HepG2 (cell line): ENCODE measurements at regions not wholly inside any gene's neighbourhood (a gene's known extent, or its start where the extent isn't known, plus 50 kb on each side); places are given as distances from the start of the nearest gene placed in this dataset.

ENCODE experiments used
- AGO2 ChIP-seq: fragments of 200-400 bp; formaldehyde crosslinking; optimal IDR thresholded peaks from 2 replicates; pipeline ENCODE3; 2017; ENCODE audit warnings: mild to moderate bottlenecking, low read depth, low read length, moderate library complexity
- BHLHE40 ChIP-seq: IDR thresholded peaks from 2 replicates; pipeline ENCODE4 v1.6.1; 2011; ENCODE audit warnings: low read length, improper control_type of control experiment
- NFAT5 ChIP-seq: sonication (generic); formaldehyde crosslinking; IDR thresholded peaks from 2 replicates; pipeline ENCODE4 v1.4.0; 2020; ENCODE audit warnings: missing genetic modification reagents
- REST ChIP-seq, 2 experiments: IDR thresholded peaks; 2 replicates each; pipeline ENCODE4 v1.6.1; 2011 to 2012; ENCODE audit warnings: low read length in 2 of 2, borderline replicate concordance in 1 of 2, low read depth in 1 of 2, mild to moderate bottlenecking in 1 of 2, moderate library complexity in 1 of 2
- ZBTB2 ChIP-seq: sonication (generic); formaldehyde crosslinking; IDR thresholded peaks from 2 replicates; pipeline ENCODE4 v1.8.0; 2022; ENCODE audit warnings: low read depth, missing genetic modification reagents
- ZBTB44 ChIP-seq: sonication (generic); formaldehyde crosslinking; IDR thresholded peaks from 2 replicates; pipeline ENCODE4 v1.4.0; 2020; ENCODE audit warnings: missing genetic modification reagents
- ZNF567 ChIP-seq: sonication (generic); formaldehyde crosslinking; IDR thresholded peaks from 2 replicates; pipeline ENCODE4 v1.8.1; 2023; ENCODE audit warnings: mild to moderate bottlenecking, missing genetic modification reagents, borderline replicate concordance
- ZNF747 ChIP-seq: sonication (generic); formaldehyde crosslinking; IDR thresholded peaks from 2 replicates; pipeline ENCODE4 v1.8.1; 2023; ENCODE audit warnings: missing genetic modification reagents, mild to moderate bottlenecking, borderline replicate concordance

GRCh38 chr10:78830976-78831375 lies 237.8 kb upstream of the ZMIZ1 start (continued):
- TF ChIP-seq REST (IDR thresholded peaks at IDR 0.05; ENCODE audit: borderline replicate concordance in 1 of 2, low read depth in 1 of 2, low read length in 2 of 2) (no peak), ZNF747 (CRISPR knock-in tag) (no peak), ZBTB44 (CRISPR knock-in tag) (no peak), AGO2 (no peak), BHLHE40 (no peak), ZNF567 (no peak), ZBTB2 (no peak), NFAT5 (CRISPR knock-in tag) (no peak)
